MCF 10A (cell line): ENCODE measurements at regions not wholly inside any gene's neighbourhood (a gene's known extent, or its start where the extent isn't known, plus 50 kb on each side); places are given as distances from the start of the nearest gene placed in this dataset.

Experiments used
- BruUV-seq: library from RNA; stranded (reverse); fragments of 400-500 nt; replicated peaks from 2 replicates; lab custom pipeline; 2021; lab: Mats Ljungman, UMichigan
- CTCF ChIA-PET: fragments of 300-600 bp; sonication (Branson Sonifier 250); formaldehyde crosslinking; extraction: SDS; loops from one replicate; lab custom pipeline; 2021; ENCODE audit warnings: antibody characterized with exemption, inconsistent platforms; lab: Yijun Ruan, JAX
- POLR2A ChIA-PET: fragments of 300-600, 350-650 bp; sonication (Branson Sonifier 250); formaldehyde crosslinking; extraction: SDS; loops from one replicate; lab custom pipeline; 2020; ENCODE audit warnings: antibody characterized with exemption, inconsistent platforms; lab: Yijun Ruan, JAX
- DNase-seq: peaks from one replicate; pipeline ENCODE4 v3.0.0-alpha.2; 2018; ENCODE audit not compliant: unreplicated experiment
- H3K27ac Mint-ChIP-seq: one replicate; pipeline ENCODE4 v1.8.0; 2022; ENCODE audit warnings: mild to moderate bottlenecking, low read depth, mixed read lengths; ENCODE audit not compliant: unreplicated experiment
- H3K27me3 Mint-ChIP-seq: one replicate; pipeline ENCODE4 v1.8.0; 2022; ENCODE audit warnings: mixed read lengths; ENCODE audit not compliant: insufficient read depth, unreplicated experiment
- H3K36me3 Mint-ChIP-seq: one replicate; pipeline ENCODE4 v1.8.0; 2022; ENCODE audit warnings: mild to moderate bottlenecking, moderate library complexity, mixed read lengths; ENCODE audit not compliant: insufficient read depth, unreplicated experiment
- H3K4me1 Mint-ChIP-seq: one replicate; pipeline ENCODE4 v1.8.0; 2022; ENCODE audit warnings: mixed read lengths; ENCODE audit not compliant: insufficient read depth, unreplicated experiment
- H3K4me3 Mint-ChIP-seq: one replicate; pipeline ENCODE4 v1.8.0; 2022; ENCODE audit warnings: mild to moderate bottlenecking, moderate library complexity, mixed read lengths; ENCODE audit not compliant: unreplicated experiment
- H3K9me3 Mint-ChIP-seq: one replicate; pipeline ENCODE4 v1.8.0; 2022; ENCODE audit warnings: mixed read lengths; ENCODE audit not compliant: unreplicated experiment
- CTCF ChIP-seq: fragments of 200-600 bp; IDR thresholded peaks from one replicate; pipeline ENCODE4 v1.8.0; 2022; ENCODE audit warnings: antibody characterized with exemption, mild to moderate bottlenecking; ENCODE audit not compliant: unreplicated experiment
- intact Hi-C: fragments of 100-400 bp; cut with micrococcal nuclease; formaldehyde crosslinking; loops from 2 replicates; pipeline ENCODE4 v1.14.1; 2022

- Mint-ChIP-seq H3K4me3 (no peak overlapping the region), H3K36me3 (no peaks in the 10 kb centered on the region), H3K4me1 (no peaks in the 10 kb centered on the region), H3K9me3 (peaks cover 15% of the 10 kb centered on the region), H3K27ac (no peak overlapping the region), H3K27me3 (peaks cover 39% of the 10 kb centered on the region)
- DNase-seq, result no peak
- peak; percentile 12 for TF ChIP-seq CTCF
- no TSS peak for BruUV-seq
- intact Hi-C loops, result no loop called here
- CTCF ChIA-PET, result interaction anchor here (0.6 to 4.1 kb wide), 6 partner anchors 18 to 425 kb away, joined by 3 to 23 read pairs (median 4); no protein-coding TSS in a partner anchor
- POLR2A ChIA-PET, result interaction anchor here (0.6 kb wide), 1 partner anchor 1066 kb away, joined by 3 read pairs; no protein-coding TSS in a partner anchor
Measured at GRCh38 chr20:39105551-39105950, 143.4 kb downstream of the DHX35 start.

- CTCF ChIA-PET, result interaction anchor here (0.5 to 4.3 kb wide), 9 partner anchors 8 to 567 kb away, joined by 3 to 19 read pairs (median 3); no protein-coding TSS in a partner anchor
- peaks cover 31% of the 10 kb centered on the region for H3K27me3 Mint-ChIP-seq
- no peak for DNase-seq
- no peak overlapping the region for H3K27ac Mint-ChIP-seq
- no peaks in the 10 kb centered on the region for H3K4me1 Mint-ChIP-seq
- no peak for TF ChIP-seq CTCF
- intact Hi-C loops, result no loop called here
- no peak overlapping the region for H3K4me3 Mint-ChIP-seq
- H3K9me3 Mint-ChIP-seq, result peaks cover 15% of the 10 kb centered on the region
- POLR2A ChIA-PET, result no interaction called here
- H3K36me3 Mint-ChIP-seq, result no peaks in the 10 kb centered on the region
- BruUV-seq, result no TSS peak
Measured at GRCh38 chr20:39103732-39104131, 141.6 kb downstream of the DHX35 start.

- no peak for TF ChIP-seq CTCF
- ChIA-PET POLR2A (no interaction called here), CTCF (interaction anchor here (0.5 to 4.3 kb wide), 10 partner anchors 8 to 568 kb away, joined by 3 to 19 read pairs (median 4); no protein-coding TSS in a partner anchor)
- no TSS peak for BruUV-seq
- Mint-ChIP-seq H3K4me3 (no peak overlapping the region), H3K27me3 (peaks cover 31% of the 10 kb centered on the region), H3K4me1 (no peaks in the 10 kb centered on the region), H3K27ac (no peak overlapping the region), H3K9me3 (peaks cover 15% of the 10 kb centered on the region), H3K36me3 (no peaks in the 10 kb centered on the region)
- no peak for DNase-seq
- intact Hi-C loops, result no loop called here
Measured at GRCh38 chr20:39103305-39103704, 141.2 kb downstream of the DHX35 start.

GRCh38 chr20:39101895-39102294 is 139.8 kb downstream of the DHX35 start:
- Mint-ChIP-seq H3K36me3 (no peaks in the 10 kb centered on the region), H3K4me1 (no peaks in the 10 kb centered on the region), H3K9me3 (peaks cover 15% of the 10 kb centered on the region), H3K27me3 (peaks cover 31% of the 10 kb centered on the region), H3K4me3 (no peak overlapping the region), H3K27ac (no peak overlapping the region)
- no TSS peak for BruUV-seq
- CTCF ChIA-PET, result interaction anchor here (3.1 to 4.3 kb wide), 2 partner anchors 10 to 51 kb away, joined by 10 to 19 read pairs; no protein-coding TSS in a partner anchor
- POLR2A ChIA-PET, result no interaction called here
- no peak for TF ChIP-seq CTCF
- DNase-seq, result no peak
- intact Hi-C loops, result no loop called here
